GM12865 (cell line): ENCODE measurements at regions not wholly inside any gene's neighbourhood (a gene's known extent, or its start where the extent isn't known, plus 50 kb on each side); places are given as distances from the start of the nearest gene placed in this dataset.

Source experiments
- DNase-seq: peaks from one replicate; pipeline ENCODE4 v3.0.0; 2010; ENCODE audit warnings: low read depth
- H3K4me3 ChIP-seq: 2 replicates; pipeline ENCODE4 v1.5.1; 2011; ENCODE audit warnings: mild to moderate bottlenecking, low read depth, low read length, control low read depth
- CTCF ChIP-seq: IDR thresholded peaks from 2 replicates; pipeline ENCODE4 v1.5.1; 2011; ENCODE audit warnings: low read length, control low read depth, low read depth, inconsistent platforms; ENCODE audit not compliant: insufficient read depth; ENCODE audit errors: missing control alignments

- no peak overlapping the region for H3K4me3 ChIP-seq
- TF ChIP-seq CTCF: no peak
- no peak for DNase-seq
Observed at GRCh38 chr5:2106721-2107120, 224.0 kb upstream of the IRX4 start.

GRCh38 chr5:2105141-2105540 is 222.4 kb upstream of the IRX4 start:
- no peak for DNase-seq
- no peak overlapping the region for H3K4me3 ChIP-seq
- no peak for TF ChIP-seq CTCF

- no peak for DNase-seq
- TF ChIP-seq CTCF: no peak
- no peak overlapping the region for H3K4me3 ChIP-seq
Observed at GRCh38 chr5:2103940-2104339, 221.2 kb upstream of the IRX4 start.

DNA sequence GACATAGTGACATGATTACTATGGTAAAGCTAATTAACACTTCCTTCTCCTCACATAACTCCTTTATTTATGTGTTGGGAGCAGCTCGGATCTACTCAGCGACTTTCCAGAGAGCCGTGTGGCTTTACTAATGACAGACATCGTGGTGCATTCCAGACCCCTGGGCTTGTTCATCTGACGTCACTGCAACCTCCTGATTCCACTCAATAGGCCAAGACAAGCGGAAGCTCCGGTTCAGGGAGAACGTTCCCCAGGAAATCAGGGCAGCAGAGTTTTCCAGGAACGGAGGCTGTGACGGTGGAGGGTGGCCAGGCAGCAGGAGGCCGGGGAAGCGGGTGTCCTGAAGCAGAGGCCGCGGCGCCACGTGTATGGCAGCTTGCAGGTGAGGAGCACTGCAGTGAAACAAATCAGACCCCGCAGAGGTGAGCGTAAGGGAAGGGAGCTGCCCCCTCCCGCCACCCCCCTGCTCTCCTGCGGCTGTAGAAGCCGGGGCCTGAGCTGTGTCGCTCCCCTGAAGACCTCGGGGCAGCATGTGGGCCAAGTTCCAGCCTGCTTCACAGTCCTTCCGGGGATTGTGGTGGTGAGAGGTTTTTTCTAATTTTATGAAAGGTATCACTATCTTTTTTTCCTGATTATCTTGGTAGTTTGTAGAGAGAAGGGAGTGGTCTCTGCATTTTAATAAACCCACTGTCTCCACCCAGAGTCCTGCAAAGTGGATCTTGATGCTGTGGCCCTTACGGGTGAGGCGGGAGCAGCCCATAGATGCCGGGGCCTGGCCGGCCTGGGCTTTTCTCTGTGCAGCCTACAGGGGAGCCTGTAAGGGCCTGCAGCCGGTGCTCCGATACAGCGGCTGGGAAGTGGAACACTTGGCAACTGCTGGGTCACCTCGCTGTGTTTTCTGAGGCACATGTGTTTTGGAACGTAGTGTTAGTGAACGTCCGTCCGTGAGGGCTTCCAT is 220.4 kb upstream of the IRX4 start:
- H3K4me3 ChIP-seq: no peak overlapping the region
- no peak for TF ChIP-seq CTCF
- DNase-seq: no peak

GRCh38 chr5:2101685-2102084 is 219.0 kb upstream of the IRX4 start:
- no peak for TF ChIP-seq CTCF
- H3K4me3 ChIP-seq: no peak overlapping the region
- no peak for DNase-seq

- no peak for TF ChIP-seq CTCF
- no peak for DNase-seq
- H3K4me3 ChIP-seq: no peak overlapping the region
Observed at GRCh38 chr5:2096887-2097505, 214.3 kb upstream of the IRX4 start.

DNA sequence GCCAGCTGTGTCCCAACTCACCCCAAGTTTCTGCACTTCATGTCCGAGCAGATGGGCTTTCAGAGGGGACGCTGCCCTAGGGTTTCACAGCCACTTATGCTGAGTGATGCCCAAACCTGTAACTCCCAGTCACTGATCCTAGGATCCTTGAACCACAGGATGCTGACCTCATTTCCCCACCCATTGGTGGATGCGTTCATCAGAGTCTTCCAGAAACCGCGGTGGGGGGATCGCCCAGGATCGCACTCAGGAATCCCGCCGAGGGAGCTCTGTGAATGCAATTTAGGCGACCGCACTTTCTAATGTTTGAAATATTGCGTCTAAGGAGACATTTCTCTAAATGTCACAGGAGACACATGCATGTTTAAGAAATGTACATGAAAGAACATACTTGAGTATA is 212.3 kb upstream of the IRX4 start:
- H3K4me3 ChIP-seq: no peak overlapping the region
- DNase-seq: no peak
- TF ChIP-seq CTCF: no peak
